ENCODE measurements at regions not wholly inside any gene's neighbourhood (a gene's known extent, or its start where the extent isn't known, plus 50 kb on each side); places are given as distances from the start of the nearest gene placed in this dataset.

GRCh38 chr13:109963384-109963783 is 177.0 kb upstream of the IRS2 start:
- no peaks in the 10 kb centered on the region for H3K79me2 ChIP-seq (ENCODE audit: low read depth)
- peaks cover 4% of the 10 kb centered on the region for H3K9me3 Mint-ChIP-seq
- no peak overlapping the region for H3K27ac ChIP-seq
- H3K27me3 ChIP-seq = no peaks in the 10 kb centered on the region
- H3K4me2 ChIP-seq = no peak overlapping the region
- peaks cover 3% of the 10 kb centered on the region for H3K4me1 Mint-ChIP-seq
- H3K4me3 ChIP-seq = no peak overlapping the region
- H2AFZ ChIP-seq (replicated peaks) = no peak overlapping the region
- DNase-seq (ENCODE audit: low spot score) = no peak
- peaks cover 5% of the 10 kb centered on the region for H3K27me3 Mint-ChIP-seq (ENCODE audit: insufficient read depth, low read depth)
- H3K4me1 ChIP-seq = no peaks in the 10 kb centered on the region
- H3K4me3 Mint-ChIP-seq = no peak overlapping the region
- H3K9me3 ChIP-seq (ENCODE audit: low read depth) = no peaks in the 10 kb centered on the region
- TF ChIP-seq EZH2phosphoT487 (IDR thresholded peaks at IDR 0.05) (no peak), EZH2 (IDR thresholded peaks at IDR 0.05) (no peak), CTCF (IDR thresholded peaks at IDR 0.05) (no peak)
- H3K36me3 ChIP-seq = no peaks in the 10 kb centered on the region
- H4K20me1 ChIP-seq (ENCODE audit: low read depth) = no peaks in the 10 kb centered on the region
- H3K36me3 Mint-ChIP-seq = no peaks in the 10 kb centered on the region
- H3K9ac ChIP-seq = no peak overlapping the region
- no peaks in the 10 kb centered on the region for H3F3A ChIP-seq (ENCODE audit: low read depth)
- H3K27ac Mint-ChIP-seq = no peak overlapping the region

DNA sequence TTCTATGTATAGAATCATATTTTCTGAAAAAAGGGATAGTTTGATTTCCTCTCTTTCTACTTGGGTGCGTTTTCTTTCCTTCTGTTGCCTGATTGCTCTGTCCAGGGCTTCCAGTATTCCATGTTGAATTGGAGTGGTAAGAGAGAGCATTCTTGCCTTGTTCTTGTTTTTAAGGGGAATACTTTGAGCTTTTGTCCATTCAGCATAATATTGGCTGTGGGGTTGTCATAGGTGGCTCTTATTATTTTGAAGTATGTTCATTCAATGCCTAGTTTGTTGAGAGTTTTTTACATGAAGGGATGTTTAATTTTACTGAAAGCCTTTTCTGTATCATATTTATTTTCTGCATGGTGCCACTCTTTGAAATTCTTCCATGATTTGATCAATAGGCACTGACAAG is 173.5 kb upstream of the IRS2 start:
- peaks cover 7% of the 10 kb centered on the region for H3K9me3 Mint-ChIP-seq
- Histone ChIP-seq H4K20me1 (ENCODE audit: low read depth) (no peaks in the 10 kb centered on the region), H3K4me3 (no peak overlapping the region), H3K9ac (no peak overlapping the region), H3K4me1 (no peaks in the 10 kb centered on the region), H3K36me3 (no peaks in the 10 kb centered on the region), H3K79me2 (ENCODE audit: low read depth) (no peaks in the 10 kb centered on the region), H3F3A (ENCODE audit: low read depth) (no peaks in the 10 kb centered on the region), H3K27me3 (no peaks in the 10 kb centered on the region), H3K4me2 (no peak overlapping the region), H3K9me3 (ENCODE audit: low read depth) (no peaks in the 10 kb centered on the region), H3K27ac (no peak overlapping the region), H2AFZ (replicated peaks) (no peak overlapping the region)
- H3K4me3 Mint-ChIP-seq = no peak overlapping the region
- H3K4me1 Mint-ChIP-seq = no peaks in the 10 kb centered on the region
- no peak for DNase-seq (ENCODE audit: low spot score)
- no peak overlapping the region for H3K27ac Mint-ChIP-seq
- no peak for TF ChIP-seq CTCF (IDR thresholded peaks at IDR 0.05)
- no peak for TF ChIP-seq EZH2 (IDR thresholded peaks at IDR 0.05)
- TF ChIP-seq EZH2phosphoT487 (IDR thresholded peaks at IDR 0.05) = no peak
- no peaks in the 10 kb centered on the region for H3K36me3 Mint-ChIP-seq
- H3K27me3 Mint-ChIP-seq (ENCODE audit: insufficient read depth, low read depth) = peaks cover 5% of the 10 kb centered on the region

DNA sequence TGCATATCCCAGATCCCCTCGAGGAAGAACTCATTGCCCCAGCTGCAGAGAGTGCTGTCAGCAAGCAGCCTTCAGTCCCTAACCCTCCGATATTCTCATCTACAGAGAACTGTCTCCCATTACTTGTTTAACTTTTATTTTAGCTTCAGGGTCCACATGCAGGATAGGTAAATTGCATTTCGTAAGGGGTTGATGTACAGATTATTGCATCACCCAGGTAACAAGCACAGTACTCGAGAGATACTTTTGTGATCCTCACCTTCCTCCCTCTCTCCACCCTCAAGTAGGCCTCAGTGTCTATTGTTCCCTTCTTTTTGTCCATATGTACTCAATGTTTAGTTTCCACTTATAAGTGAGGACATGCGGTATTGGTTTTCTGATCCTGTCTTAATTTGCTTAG is 171.5 kb upstream of the IRS2 start:
- H3K4me1 Mint-ChIP-seq = no peaks in the 10 kb centered on the region
- H3K36me3 Mint-ChIP-seq = no peaks in the 10 kb centered on the region
- Histone ChIP-seq H3K4me1 (no peaks in the 10 kb centered on the region), H3F3A (ENCODE audit: low read depth) (no peaks in the 10 kb centered on the region), H3K27ac (no peak overlapping the region), H4K20me1 (ENCODE audit: low read depth) (no peaks in the 10 kb centered on the region), H3K36me3 (no peaks in the 10 kb centered on the region), H3K4me3 (no peak overlapping the region), H2AFZ (replicated peaks) (no peak overlapping the region), H3K27me3 (no peaks in the 10 kb centered on the region), H3K9ac (no peak overlapping the region), H3K4me2 (no peak overlapping the region), H3K79me2 (ENCODE audit: low read depth) (no peaks in the 10 kb centered on the region), H3K9me3 (ENCODE audit: low read depth) (no peaks in the 10 kb centered on the region)
- DNase-seq (ENCODE audit: low spot score) = no peak
- no peak overlapping the region for H3K27ac Mint-ChIP-seq
- H3K9me3 Mint-ChIP-seq = peaks cover 7% of the 10 kb centered on the region
- TF ChIP-seq EZH2phosphoT487 (IDR thresholded peaks at IDR 0.05) (no peak), EZH2 (IDR thresholded peaks at IDR 0.05) (no peak), CTCF (IDR thresholded peaks at IDR 0.05) (no peak)
- no peak overlapping the region for H3K4me3 Mint-ChIP-seq
- peaks cover 3% of the 10 kb centered on the region for H3K27me3 Mint-ChIP-seq (ENCODE audit: insufficient read depth, low read depth)

DNA sequence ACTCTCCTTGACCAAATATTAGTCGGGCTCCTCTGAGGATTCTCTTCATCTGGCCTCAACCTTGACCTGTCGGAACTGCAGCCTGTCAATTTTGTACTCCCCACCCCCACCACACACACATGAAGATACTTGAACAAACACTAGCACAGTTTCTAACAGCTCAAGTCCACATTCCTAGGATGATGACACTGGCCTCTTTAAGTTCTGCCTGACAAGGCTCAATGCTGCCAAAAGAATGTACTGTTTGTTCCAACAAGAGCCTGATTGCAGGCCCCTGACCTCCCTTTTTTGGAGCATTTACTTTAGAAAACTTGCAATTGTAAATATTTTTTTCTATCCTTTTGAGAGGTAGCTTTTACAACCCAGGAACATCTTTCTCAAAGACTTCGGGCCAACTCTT is 169.2 kb upstream of the IRS2 start:
- no peak overlapping the region for H3K9ac ChIP-seq
- no peak overlapping the region for H2AFZ ChIP-seq (replicated peaks)
- no peaks in the 10 kb centered on the region for H4K20me1 ChIP-seq (ENCODE audit: low read depth)
- no peak overlapping the region for H3K4me2 ChIP-seq
- no peaks in the 10 kb centered on the region for H3K79me2 ChIP-seq (ENCODE audit: low read depth)
- Mint-ChIP-seq H3K27me3 (ENCODE audit: insufficient read depth, low read depth) (no peaks in the 10 kb centered on the region), H3K4me1 (no peaks in the 10 kb centered on the region), H3K36me3 (no peaks in the 10 kb centered on the region), H3K27ac (no peak overlapping the region), H3K9me3 (peaks cover 7% of the 10 kb centered on the region), H3K4me3 (no peak overlapping the region)
- DNase-seq (ENCODE audit: low spot score) = no peak
- H3F3A ChIP-seq (ENCODE audit: low read depth) = no peaks in the 10 kb centered on the region
- H3K4me3 ChIP-seq = no peak overlapping the region
- no peak overlapping the region for H3K27ac ChIP-seq
- no peaks in the 10 kb centered on the region for H3K4me1 ChIP-seq
- no peaks in the 10 kb centered on the region for H3K27me3 ChIP-seq
- H3K9me3 ChIP-seq (ENCODE audit: low read depth) = no peaks in the 10 kb centered on the region
- H3K36me3 ChIP-seq = no peaks in the 10 kb centered on the region
- TF ChIP-seq CTCF (IDR thresholded peaks at IDR 0.05) (no peak), EZH2phosphoT487 (IDR thresholded peaks at IDR 0.05) (no peak), EZH2 (IDR thresholded peaks at IDR 0.05) (no peak)

Measured in neural progenitor cell (in vitro differentiated cells).